ENCODE measurements at regions not wholly inside any gene's neighbourhood (a gene's known extent, or its start where the extent isn't known, plus 50 kb on each side); places are given as distances from the start of the nearest gene placed in this dataset.
A peak's percentile ranks its signal among the peaks of the same experiment; 100 is the strongest.

DNA sequence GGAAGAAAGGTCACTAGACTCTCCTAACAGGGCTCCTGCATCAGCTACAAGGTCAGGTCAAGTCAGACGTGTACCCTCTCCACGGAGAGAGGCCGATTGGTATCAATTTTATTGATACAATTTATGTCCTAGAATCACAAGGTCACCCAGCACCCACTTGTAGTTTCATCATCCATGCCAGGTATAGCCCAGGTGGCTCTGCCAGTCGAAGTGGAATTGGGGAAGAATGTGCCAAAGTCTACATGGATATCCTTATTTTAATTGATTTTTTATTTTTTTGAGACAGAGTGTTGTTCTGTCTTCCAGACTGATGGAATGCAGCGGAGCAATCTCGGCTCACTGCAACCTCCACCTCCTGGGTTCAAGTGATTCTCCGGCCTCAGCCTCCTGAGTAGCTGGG is 334.1 kb downstream of the SHANK2 start:
- DNase-seq, result no peak

DNA sequence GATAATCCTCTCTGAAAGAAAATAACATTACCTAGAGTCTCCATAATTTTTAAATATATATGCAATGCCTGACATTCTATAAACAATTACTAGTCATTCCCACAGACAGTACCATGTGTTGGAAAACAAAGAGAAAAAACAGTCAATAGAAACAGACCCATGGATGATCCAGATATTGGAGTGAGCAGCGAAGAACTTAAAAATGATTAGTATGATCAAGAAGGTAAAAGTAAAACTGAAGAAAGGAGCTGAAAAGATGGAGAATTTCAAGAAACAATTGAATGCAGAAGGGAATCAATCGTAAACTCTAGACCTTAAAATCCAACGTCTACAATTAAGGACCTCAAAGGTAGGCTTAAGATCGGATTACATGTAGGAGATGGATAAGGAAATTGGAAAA is 330.6 kb downstream of the SHANK2 start:
- peak; percentile 53 for DNase-seq

DNA sequence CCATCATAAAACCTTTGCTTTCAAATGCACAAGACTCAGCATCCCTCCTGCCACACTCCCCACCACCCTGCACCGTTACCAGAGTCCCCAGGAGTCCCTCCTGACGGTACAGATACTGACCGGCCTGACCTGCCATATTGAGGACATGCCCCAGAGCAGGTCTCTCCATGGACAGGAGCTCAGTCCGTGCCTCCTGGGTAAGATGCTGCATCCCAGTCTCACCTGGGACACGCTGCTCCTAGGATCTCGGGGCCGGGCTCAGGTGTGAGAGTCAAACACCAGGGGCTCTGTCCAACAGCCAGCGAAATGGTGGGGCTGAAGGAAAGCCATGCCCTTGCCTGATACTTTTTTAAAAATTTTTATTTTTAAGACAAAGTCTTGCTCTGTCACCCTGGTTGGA is 328.3 kb downstream of the SHANK2 start:
- no peak for DNase-seq

DNA sequence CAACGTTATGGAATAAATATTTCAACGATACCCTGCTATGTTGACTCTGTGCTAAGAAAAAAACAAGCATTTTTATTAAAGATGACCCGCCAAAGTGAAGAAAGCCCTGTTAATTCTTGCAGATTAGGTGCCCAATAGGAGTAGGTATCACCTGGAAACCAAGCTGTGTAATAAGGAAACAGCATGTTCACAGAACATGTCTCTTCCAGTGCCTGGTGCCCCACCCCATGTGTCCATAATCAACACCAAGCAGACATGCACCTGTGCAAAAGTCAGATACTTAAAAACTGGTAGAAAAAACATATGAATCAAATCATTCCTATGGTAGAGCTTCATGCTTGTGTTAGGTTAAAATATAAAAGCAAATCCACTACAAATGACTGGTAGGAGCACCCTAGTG is 327.1 kb downstream of the SHANK2 start:
- no peak for DNase-seq

DNA sequence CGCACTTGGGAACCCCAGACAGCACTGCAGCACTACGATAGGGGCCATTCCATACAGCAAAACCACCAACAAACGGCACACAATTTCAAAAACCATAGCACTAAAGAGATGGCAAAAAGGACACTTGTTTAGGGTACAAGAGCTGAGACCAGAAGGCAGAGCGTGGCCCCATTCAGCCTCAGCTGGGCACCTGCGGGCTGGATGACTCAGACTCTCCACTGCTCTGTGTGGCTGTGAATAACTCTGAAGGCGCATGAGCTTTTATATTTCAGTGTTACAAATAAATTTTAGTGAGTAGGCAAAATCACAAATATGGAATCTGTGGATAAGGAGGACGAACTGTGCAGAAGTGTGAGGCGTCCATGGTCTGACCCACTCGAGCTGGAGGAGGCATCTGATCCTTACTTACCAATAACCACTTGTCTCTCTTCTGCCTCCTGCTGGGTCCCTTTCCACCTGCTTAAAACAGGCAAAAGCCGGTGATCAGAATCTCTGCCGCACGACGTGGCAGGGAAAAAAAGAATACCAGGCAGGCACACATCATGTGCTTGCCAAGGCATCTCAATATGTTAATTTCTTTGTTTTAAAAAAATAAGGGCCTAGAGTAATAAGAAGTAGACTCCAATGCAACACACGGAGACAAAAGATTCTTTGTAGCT is 325.7 kb downstream of the SHANK2 start:
- no peak for DNase-seq

DNA sequence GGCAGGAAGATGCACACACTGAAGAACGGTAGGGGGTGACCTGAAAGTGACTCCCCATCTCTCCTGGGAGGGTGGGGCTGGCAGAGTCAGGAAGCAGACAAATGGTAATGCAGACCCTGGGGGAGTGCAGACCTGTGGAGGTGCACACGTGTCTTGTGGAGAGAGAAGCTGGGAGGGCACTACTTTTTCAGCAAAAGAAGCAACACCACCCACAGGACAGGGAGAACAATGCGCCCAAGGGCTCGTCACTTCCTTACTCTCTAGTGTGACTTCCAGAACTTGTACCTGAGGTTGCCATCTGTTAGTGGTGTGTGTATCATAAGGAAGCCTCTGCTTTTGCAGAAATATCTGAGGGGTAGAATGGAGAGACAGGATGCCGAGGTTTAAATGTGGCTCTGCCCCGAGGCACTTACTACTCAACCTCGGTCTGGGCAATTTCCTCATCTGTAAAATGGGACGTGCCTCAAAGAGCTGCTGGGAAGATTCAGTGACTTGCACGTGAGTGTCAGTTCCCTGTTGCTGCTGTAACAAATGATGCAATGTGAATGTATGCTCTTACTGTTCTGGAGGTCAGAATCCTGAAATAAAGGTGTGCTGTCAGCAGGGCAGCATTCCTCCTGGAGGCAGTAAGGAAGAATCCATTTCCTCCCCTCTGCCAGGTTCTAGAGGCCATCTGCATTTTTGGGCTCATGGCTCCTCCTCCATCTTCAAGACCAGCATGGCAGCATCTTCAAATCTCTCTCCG is 323.4 kb downstream of the SHANK2 start:
- no peak for DNase-seq

DNA sequence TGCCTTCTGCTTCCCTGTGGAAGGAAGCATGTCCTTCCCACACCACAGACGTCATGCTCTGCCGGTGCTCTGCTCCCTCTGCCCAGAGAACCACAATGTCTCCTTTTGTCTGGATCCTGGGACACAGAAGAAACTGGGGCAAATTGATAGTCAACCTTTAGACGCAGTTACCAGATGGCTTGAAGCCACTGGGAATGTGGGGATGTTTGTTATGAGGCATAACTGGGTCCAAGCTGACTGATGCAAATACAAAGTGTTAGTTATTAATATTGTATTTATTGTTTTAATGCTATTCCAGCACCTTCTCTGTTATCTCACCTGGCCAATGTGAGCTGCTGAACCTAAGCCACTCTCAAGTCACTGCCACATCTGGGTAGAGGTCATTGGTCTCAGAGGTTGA is 322.2 kb downstream of the SHANK2 start:
- DNase-seq, result no peak

DNA sequence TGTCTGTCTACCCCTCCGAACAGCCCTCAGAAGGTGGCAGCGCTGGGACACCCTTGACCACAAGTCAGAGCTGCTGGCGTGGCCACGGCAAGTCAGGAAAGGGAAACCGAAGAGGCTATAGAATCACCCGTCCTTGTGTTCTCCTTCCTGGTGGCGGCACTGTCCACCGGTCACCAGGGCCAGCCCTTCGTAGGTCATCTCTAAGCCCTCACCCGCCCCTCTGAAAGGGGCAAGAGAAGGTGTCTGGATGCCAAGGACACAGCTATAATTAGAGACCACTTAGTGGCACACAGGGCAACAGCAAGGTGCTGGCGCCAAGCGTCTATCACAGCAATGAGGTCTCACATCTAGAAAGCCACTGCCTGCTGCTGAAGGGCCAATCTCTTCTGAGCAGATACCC is 320.9 kb downstream of the SHANK2 start:
- DNase-seq, result no peak

DNA sequence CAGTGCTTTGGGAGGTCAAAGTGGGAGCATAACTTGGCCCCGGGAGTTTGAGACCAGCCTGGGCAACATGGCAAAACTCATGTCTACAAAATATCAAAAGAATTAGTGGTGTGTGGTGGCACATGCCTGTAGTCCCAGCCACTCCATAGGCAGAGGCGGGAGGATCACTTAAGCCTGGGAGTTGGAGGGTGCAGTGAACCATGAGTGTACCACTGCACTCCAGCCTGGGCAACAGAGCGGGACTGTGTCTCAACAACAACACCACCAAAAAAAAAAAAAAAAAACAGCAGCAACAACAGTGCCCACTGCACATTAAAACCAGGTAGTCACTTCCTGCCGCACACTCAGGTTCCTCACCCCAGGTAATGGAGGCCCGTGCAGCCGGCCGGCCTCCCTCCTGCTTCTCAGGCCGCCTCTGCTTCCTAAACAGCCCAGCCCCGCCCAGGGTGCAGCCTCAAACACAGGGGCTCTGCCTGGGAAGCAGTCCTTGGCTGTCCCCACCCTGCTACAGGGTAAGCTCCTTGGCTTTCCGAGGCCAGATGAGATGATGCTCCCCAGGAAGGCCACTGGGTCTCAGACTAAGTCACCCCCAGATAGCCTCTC is 318.3 kb downstream of the SHANK2 start:
- DNase-seq, result no peak

DNA sequence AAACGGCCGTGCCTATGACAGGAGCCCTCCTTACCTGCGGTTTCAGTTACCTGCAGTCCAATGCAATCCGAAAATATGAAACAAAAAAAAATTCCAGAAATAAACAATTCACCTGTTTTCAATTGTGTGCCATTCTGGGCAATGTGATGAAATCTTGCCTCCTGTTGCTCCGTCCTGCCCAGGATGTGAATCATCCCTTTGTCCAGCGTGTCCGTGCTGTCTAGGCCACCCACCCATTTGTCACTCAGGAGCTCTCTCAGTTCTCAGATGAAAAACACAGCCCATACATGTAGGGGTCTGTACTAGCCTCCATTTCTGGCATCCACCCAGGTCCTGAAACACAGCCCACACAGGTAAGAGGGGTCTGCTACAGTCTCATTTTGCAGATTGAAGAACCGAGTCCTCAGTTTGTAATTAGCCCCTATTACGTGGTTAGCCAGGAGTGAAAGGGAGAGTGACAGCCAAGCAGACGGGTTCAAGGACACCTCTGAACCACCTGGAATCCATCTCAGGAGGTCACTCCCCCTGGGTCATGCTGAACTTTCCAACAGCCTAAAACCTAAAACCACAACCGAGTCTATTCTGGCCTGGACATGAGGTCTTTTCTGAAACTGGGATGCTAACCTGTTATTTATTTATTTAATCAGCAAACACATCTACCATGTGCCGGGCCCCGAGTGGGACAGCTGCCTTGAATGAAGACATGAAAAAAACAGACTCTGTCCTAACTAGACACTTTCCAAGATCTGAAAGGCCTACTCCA is 317.2 kb downstream of the SHANK2 start:
- DNase-seq, result no peak

DNA sequence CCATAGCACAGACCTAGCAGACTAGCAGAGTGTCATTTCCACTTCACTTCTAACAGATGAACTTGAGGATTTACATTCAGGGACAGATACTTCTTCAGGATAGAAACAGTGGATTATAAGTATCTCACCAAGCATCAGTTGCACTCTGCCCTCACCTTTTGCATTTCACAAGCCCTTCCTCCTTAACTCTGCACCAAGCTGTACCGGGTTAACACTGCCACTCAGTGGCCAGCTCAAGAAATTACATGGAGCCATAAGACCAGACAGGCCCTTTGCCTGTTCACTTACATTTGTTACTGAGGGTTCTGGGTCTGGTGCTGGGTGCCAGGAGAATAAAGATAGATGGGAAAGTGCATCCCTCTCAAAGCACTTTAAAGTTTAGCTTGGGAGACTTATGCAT is 309.8 kb downstream of the SHANK2 start:
- peak; percentile 80 for DNase-seq

DNA sequence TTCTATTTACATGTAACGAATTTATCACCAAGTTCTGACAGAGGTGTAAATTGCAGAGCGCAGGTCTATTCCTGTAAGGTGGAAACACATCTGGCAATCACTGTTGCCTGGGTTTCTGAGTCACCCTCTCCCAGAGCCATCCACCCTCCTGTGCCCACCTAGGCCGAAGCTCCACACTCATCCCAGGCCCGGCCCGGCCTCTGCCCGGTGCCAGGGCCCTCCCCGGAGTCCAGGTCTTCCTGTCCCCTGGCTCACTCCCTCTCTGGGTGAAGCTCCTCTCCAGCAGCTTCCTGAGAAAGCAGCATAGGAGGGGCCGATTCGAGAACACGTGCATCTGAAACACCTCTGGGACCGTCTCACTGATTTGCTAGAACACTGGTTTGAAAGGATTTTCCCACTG is 308.2 kb downstream of the SHANK2 start:
- DNase-seq, result no peak

DNA sequence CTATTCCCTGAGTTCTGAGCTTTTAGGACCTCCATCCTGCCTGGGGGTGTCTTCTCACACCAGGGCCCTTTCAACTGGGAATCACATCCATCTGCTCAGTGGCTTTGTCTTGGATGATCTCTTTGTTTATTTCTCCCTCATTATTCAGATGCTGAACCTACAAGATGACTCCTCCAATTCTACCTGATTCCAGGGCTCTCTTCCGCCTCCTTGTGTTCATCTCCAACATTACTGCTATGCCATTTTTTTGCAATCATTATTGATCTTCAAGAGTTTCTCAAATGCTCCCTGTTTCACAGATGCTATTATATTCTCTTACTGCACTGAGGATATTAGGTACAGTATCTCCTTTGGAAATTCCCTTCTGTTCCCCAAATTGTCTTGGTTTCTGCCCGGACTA is 307.7 kb downstream of the SHANK2 start:
- no peak for DNase-seq

DNA sequence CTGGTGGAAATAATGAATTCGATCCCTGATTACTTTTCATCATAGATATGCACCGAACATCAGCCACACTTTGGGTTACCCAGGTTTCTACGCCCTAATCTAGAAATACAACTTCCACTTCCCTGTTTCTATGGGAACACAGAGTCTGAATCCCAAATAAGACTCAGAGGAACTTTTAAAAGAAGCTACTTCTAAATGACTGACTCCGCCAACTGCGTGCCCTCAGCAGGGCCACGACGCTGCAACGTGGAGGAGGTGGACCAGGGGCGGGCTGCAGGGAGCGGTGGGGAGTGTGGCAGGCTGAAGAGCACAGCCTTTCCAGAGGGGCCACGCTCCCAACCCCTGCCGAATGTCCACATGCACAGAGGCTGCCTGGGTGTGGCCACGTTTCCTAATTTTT is 304.0 kb downstream of the SHANK2 start:
- DNase-seq, result no peak

DNA sequence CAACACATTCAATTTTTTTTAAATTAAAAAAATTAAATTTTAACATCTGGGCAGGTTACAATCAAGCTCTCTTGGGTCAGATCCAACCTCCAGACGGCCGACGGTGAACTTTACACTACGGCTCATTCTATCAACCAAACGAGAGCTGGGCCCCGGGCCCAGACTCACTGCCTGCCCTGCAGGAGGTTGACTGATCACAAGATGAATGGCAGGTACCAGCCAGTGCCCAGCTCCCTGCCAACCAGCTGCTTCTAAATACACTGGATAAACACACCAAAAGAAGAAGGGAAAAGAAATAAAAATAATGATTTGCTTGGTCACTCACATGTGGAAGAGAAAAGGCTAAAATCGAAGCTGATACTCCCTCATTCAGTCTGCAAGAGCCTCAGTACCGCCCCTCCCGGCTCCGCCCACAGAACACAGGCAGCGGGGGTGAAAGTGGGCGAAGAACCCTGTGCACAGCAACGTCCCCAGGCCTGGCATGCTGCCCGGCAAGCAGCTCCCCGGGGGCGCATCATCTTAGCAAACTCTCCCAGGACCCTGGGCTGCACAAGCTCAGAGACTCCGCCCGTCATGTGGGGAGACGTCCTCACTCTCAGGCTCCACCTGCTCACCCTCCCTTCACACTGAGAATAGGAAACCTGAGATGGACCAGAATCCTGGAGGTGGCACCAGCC is 303.4 kb downstream of the SHANK2 start:
- no peak for DNase-seq

DNA sequence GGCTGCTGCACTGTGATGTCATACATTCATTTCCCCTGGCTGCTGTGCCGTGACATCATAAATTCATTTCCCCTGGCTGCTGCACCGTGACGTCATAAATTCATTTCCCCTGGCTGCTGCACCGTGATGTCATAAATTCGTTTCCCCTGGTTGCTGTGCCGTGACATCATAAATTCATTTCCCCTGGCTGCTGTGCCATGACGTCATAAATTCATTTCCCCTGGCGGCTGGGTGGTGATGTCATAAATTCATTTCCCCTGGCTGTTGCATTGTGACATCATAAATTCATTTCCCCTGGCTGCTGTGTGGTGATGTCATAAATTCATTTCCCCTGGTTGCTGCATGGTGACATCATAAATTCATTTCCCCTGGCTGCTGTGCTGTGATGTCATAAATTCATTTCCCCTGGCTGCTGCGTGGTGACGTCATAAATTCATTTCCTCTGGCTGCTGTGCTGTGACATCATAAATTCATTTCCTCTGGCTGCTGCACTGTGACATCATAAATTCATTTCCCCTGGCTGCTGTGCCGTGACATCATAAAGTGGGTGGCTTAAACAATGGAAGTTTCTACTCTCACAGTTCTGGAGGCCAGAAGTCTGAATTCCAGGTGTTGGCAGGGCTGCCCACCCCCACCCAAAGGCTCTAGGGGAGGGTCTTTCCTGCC is 301.1 kb downstream of the SHANK2 start:
- DNase-seq, result no peak

DNA sequence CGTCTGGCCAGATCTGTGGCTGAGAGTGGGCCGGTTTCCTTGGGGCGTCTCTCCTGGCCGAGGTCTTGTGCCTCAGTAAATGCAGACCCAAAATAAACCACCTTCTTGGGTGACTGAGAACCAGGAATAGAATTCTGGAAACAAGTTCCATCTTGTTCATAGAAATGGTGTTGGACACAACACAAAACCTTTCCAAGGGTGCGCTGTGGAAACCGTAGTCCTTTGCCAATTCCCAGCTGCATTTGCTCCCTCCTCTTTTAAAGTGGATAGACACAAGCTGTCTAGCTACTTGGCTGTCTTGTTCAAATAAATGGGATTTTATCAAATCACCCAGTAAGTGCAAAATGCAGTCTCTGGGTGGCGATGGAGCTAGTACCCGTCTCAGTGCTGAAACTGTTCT is 300.2 kb downstream of the SHANK2 start:
- DNase-seq, result no peak

DNA sequence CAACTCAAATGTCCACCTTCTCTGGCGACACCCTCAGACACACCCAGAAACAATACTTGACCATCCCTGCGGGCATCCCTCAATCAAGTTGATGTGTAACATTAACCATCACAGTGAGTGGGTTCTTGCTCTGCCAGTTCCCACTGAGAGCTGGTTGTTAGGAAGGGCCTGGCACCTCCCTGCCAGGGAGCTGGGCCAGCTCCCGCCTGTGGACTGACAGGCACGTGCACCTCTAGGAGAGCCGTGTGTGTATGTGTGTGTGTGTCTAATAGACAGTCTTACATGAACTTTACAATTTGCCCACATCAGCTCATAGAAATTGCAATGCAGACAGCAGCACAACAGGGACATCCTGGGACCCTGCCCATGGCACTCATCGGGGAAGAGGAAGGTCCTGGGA is 298.7 kb downstream of the SHANK2 start:
- DNase-seq, result no peak

DNA sequence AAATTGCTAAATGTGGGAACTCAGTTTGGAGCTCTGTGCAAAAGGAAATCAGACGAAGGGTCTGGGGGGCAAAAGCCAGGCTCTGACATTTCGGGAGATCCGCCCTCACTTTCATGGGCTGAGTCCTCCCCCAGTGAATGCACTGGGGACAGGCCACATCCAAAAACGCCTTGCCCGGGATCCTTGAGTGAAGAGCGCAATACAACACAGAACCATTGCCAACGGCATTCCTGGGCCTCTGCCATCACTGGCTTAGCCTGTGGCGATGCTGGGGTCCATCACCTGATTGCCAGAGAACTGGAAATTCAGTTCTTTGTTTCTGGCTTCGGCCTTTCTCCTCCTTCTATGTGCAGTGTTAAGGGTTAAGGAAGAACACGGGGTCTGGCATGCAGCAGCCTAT is 297.9 kb downstream of the SHANK2 start:
- DNase-seq, result no peak
